Stimulated activated CD4-positive, alpha-beta T cell treated with anti-CD3 and anti-CD28 coated beads, Interleukin-4, amount 100 ng/mL, for 24 hours (primary cell): ENCODE measurements at regions not wholly inside any gene's neighbourhood (a gene's known extent, or its start where the extent isn't known, plus 50 kb on each side); places are given as distances from the start of the nearest gene placed in this dataset.

Source experiments
- DNase-seq: peaks from one replicate; pipeline ENCODE4 v3.0.0-alpha.2; 2020

GRCh38 chr11:19661827-19662226 is 50.8 kb upstream of the NAV2 start:
- no peak for DNase-seq

GRCh38 chr11:19660076-19660475 is 52.6 kb upstream of the NAV2 start:
- DNase-seq = peak; percentile 8

- DNase-seq = no peak
Observed at GRCh38 chr11:19659529-19659928, 53.1 kb upstream of the NAV2 start.

- no peak for DNase-seq
Observed at GRCh38 chr11:19658344-19658743, 54.3 kb upstream of the NAV2 start.

GRCh38 chr11:19656140-19656541 is 56.5 kb upstream of the NAV2 start:
- no peak for DNase-seq

- no peak for DNase-seq
Observed at GRCh38 chr11:19652623-19653375, 59.8 kb upstream of the NAV2 start.

- DNase-seq = no peak
Observed at GRCh38 chr11:19651653-19652052, 61.0 kb upstream of the NAV2 start.

- no peak for DNase-seq
Observed at GRCh38 chr11:19651028-19651427, 61.6 kb upstream of the NAV2 start.

GRCh38 chr11:19650467-19650866 is 62.2 kb upstream of the NAV2 start:
- no peak for DNase-seq

GRCh38 chr11:19649751-19650150 is 62.9 kb upstream of the NAV2 start:
- DNase-seq = no peak

GRCh38 chr11:19648321-19648720 is 64.3 kb upstream of the NAV2 start:
- no peak for DNase-seq

GRCh38 chr11:19647816-19648215 is 64.8 kb upstream of the NAV2 start:
- no peak for DNase-seq

GRCh38 chr11:19646921-19647320 is 65.7 kb upstream of the NAV2 start:
- no peak for DNase-seq

GRCh38 chr11:19646308-19646707 is 66.3 kb upstream of the NAV2 start:
- no peak for DNase-seq

GRCh38 chr11:19644316-19644715 is 68.3 kb upstream of the NAV2 start:
- no peak for DNase-seq

- no peak for DNase-seq
Observed at GRCh38 chr11:19642185-19643158, 70.2 kb upstream of the NAV2 start.

- DNase-seq = no peak
Observed at GRCh38 chr11:19639603-19640105, 73.0 kb upstream of the NAV2 start.

- DNase-seq = no peak
Observed at GRCh38 chr11:19635332-19635731, 77.3 kb upstream of the NAV2 start.

- DNase-seq = no peak
Observed at GRCh38 chr11:19633276-19633675, 79.4 kb upstream of the NAV2 start.

GRCh38 chr11:19632499-19632834 is 80.2 kb upstream of the NAV2 start:
- no peak for DNase-seq

GRCh38 chr11:19631712-19632498 is 80.7 kb upstream of the NAV2 start:
- no peak for DNase-seq

GRCh38 chr11:19628018-19628417 is 84.6 kb upstream of the NAV2 start:
- no peak for DNase-seq

GRCh38 chr11:19627566-19627965 is 85.1 kb upstream of the NAV2 start:
- DNase-seq = no peak
